Psoas muscle (tissue), 7 donors: ENCODE measurements at regions not wholly inside any gene's neighbourhood (a gene's known extent, or its start where the extent isn't known, plus 50 kb on each side); places are given as distances from the start of the nearest gene placed in this dataset.

ENCODE experiments used
- ATAC-seq, 4 donors: fragments of 200-7000 bp; cut with Tn5 transposase; one replicate each; pipeline ENCODE4 v1.9.1; 2020; ENCODE audit warnings: moderate library complexity in 3 of 4, mild to moderate bottlenecking in 2 of 4
- DNase-seq, 2 donors: peaks; one replicate each; pipeline ENCODE4 v3.0.0-alpha.2; 2020
- H3K27ac ChIP-seq: fragments of 200-600 bp; one replicate; pipeline ENCODE4 v1.8.0; 2022
- H3K27me3 ChIP-seq, 3 donors: fragments of 200-600 bp in 1 of 3; one replicate each; pipeline versions ENCODE4 v1.6.1 to v1.8.0; 2013 to 2022; ENCODE audit warnings: low read length in 2 of 3, mild to moderate bottlenecking in 2 of 3, moderate library complexity in 1 of 3; ENCODE audit not compliant: insufficient read depth in 3 of 3
- H3K36me3 ChIP-seq, 2 donors: fragments of 200-600 bp in 1 of 2; one replicate each; pipeline versions ENCODE4 v1.6.1 to v1.8.0; 2013 to 2022; ENCODE audit warnings: low read depth in 1 of 2, mild to moderate bottlenecking in 1 of 2, moderate library complexity in 1 of 2; ENCODE audit not compliant: insufficient read depth in 1 of 2
- H3K4me1 ChIP-seq: fragments of 200-600 bp; one replicate; pipeline ENCODE4 v1.8.0; 2022
- H3K4me3 ChIP-seq: fragments of 200-600 bp; one replicate; pipeline ENCODE4 v1.8.0; 2022; ENCODE audit warnings: mild to moderate bottlenecking
- H3K9me3 ChIP-seq: fragments of 200-600 bp; one replicate; pipeline ENCODE4 v1.8.0; 2022
- WGBS, 3 donors: extraction: QIAGEN DNeasy Blood & Tissue Kit; methylation state at CpG; one replicate each; pipeline versions ENCODE4 v1.1.6 to v1.1.7; 2013; 5-methylcytosine and 5-hydroxymethylcytosine counted together
- intact Hi-C, 2 donors: fragments of 100-400 bp; cut with DNase I; formaldehyde crosslinking; loops; one replicate each; pipeline versions ENCODE4 v1.11.0 to v1.14.2; 2022
- TF ChIP-seq, protein P1 (sequence below): fragments of 200-600 bp; IDR thresholded peaks from one replicate; pipeline ENCODE4 v1.8.0; 2022; ENCODE audit warnings: antibody characterized with exemption
- donor health status: healthy with polysubstance abuse.
- donor health status: DM: no; HTN: no; CAD: no; lungs with moderate emphysema.
- donor health status: Bipolar disorder and iron deficiency.
- donor health status: healthy.
- donor health status: DM: yes; HTN: yes; CAD: no.
- donor health status: DM: no; HTN: no; CAD: no.
- donor health status: DM: yes; HTN: yes; CAD: no.

DNA sequence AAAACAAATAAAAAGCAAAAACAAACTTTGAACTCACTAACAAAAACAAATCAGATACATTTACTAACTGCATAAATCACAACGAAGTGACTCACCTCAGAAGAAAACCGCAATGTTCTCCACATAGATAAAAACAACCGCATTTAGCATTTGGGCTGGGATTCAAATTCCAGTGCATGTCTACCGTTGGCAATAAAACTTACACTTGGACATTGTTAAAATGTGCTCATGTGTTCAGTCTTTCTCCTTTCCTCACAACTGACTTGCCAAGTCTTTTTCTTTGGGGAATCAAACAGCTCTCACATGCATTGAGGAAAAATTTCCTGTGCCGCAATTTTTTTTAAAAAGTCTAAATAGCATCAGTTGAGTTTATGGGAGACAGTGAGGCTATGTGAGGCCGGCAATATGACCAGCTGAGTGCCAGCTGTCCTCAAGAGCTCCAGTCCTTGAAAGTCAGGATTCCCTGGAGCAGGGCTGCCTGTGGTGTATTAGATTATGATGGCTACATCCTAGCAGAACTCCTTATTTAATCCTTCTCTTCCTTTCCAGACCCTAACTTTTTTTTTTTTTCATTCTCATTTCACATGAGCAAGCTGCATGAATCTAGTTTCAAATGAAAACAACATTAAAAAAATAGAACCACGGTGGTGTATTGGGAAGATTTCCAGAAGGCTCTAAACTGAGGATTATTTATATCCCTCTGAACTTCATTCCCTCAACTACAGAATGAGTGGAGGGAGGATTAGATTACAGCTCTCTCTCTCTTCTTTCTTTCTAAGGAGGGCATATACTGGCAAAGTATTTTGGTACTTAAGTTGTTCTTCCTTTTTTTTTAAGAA is 70.2 kb upstream of the MEIS1 start:
- Histone ChIP-seq H3K36me3 (no peaks in the 10 kb centered on the region), H3K9me3 (no peaks in the 10 kb centered on the region), H3K4me1 (peaks cover 16% of the 10 kb centered on the region), H3K27me3 (no peaks in the 10 kb centered on the region), H3K4me3 (no peak overlapping the region), H3K27ac (no peak overlapping the region)
- 13 to 20% (median 15%) methylated on average over 7 of the region's 7 CpGs for WGBS, 3 donors
- TF ChIP-seq, protein P1, sequence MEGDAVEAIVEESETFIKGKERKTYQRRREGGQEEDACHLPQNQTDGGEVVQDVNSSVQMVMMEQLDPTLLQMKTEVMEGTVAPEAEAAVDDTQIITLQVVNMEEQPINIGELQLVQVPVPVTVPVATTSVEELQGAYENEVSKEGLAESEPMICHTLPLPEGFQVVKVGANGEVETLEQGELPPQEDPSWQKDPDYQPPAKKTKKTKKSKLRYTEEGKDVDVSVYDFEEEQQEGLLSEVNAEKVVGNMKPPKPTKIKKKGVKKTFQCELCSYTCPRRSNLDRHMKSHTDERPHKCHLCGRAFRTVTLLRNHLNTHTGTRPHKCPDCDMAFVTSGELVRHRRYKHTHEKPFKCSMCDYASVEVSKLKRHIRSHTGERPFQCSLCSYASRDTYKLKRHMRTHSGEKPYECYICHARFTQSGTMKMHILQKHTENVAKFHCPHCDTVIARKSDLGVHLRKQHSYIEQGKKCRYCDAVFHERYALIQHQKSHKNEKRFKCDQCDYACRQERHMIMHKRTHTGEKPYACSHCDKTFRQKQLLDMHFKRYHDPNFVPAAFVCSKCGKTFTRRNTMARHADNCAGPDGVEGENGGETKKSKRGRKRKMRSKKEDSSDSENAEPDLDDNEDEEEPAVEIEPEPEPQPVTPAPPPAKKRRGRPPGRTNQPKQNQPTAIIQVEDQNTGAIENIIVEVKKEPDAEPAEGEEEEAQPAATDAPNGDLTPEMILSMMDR, result no peak
- ATAC-seq (peak in 2 of 4 donors; percentile 33 to 37), DNase-seq (no peak)
- intact Hi-C loops, result no loop called here

- 77 to 82% (median 82%) methylated on average over 6 of the region's 6 CpGs for WGBS, 3 donors
- H3K4me3 ChIP-seq, result no peak overlapping the region
- ATAC-seq (no peak), DNase-seq (no peak)
- H3K27ac ChIP-seq, result no peak overlapping the region
- TF ChIP-seq, protein P1, result no peak
- peaks cover 16% of the 10 kb centered on the region for H3K4me1 ChIP-seq
- intact Hi-C loops, result no loop called here
- no peaks in the 10 kb centered on the region for H3K27me3 ChIP-seq
- H3K9me3 ChIP-seq, result no peaks in the 10 kb centered on the region
- no peaks in the 10 kb centered on the region for H3K36me3 ChIP-seq
Observed at GRCh38 chr2:66362701-66363100, 72.2 kb upstream of the MEIS1 start.

DNA sequence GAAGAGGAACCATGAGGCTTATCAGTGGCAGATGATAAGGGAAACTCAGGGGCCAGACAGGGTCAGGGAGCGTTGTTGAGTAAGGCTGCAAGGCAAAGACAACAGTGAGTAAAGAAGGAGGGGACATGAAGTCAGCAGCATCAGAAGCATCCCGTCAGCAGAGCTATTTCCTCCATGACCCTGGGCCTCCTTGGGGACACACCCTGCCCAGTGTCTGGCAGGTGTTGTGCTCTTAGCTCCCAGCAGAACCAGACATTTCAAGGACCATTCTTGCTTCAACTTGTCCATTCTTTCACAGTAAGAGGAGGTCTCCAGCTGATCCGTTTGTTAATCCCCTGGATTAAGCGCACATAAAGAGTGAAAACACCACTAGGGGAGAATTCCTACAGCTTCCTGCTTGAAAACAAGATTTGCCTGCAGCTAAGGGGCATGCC is 88.7 kb upstream of the MEIS1 start:
- WGBS, 3 donors, result 34 to 38% (median 36%) methylated on average over 4 of the region's 4 CpGs

DNA sequence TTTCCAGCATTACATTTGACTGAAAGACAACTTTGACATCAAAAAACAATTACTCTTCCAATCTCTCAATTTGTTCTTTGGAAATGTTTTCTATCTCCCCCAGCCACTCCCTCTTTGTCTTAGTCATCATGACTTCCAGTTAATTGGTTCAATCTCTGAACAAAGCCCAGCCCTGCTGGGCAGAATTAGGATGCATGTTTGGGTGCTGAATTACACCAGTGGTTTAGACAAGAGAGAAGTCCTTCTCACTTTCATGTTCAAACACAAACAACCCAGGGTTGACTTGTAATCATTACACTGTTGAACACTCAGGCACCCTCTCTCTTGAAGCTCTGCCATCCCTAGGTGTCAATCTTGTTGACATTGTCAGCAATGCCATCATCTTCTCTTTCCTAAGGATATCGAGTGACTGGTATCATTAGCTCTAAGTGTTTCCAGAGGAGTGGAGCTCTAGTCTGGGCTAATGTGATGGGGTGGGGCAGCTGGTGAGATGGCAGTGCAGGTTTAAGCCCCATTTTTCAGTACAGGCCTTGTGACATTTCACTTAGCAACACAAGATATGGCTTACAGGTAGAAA is 90.8 kb upstream of the MEIS1 start:
- DNase-seq (no peak), ATAC-seq (no peak)
- Histone ChIP-seq H3K4me3 (no peak overlapping the region), H3K36me3 (no peaks in the 10 kb centered on the region), H3K9me3 (no peaks in the 10 kb centered on the region), H3K27me3 (peaks cover 0 to 3% (median 0%) of the 10 kb centered on the region in 3 donors), H3K27ac (no peak overlapping the region), H3K4me1 (no peaks in the 10 kb centered on the region)
- TF ChIP-seq, protein P1, result no peak
- intact Hi-C loops, result no loop called here
- WGBS, 3 donors, result 79 to 87% (median 81%) methylated on average over 1 of the region's 1 CpG

More for the DNA sequence above, 88.7 kb upstream of the MEIS1 start:
- Histone ChIP-seq H3K36me3 (no peaks in the 10 kb centered on the region), H3K4me1 (no peaks in the 10 kb centered on the region), H3K27me3 (peaks cover 0 to 3% (median 0%) of the 10 kb centered on the region in 3 donors), H3K4me3 (no peak overlapping the region), H3K27ac (no peak overlapping the region), H3K9me3 (no peaks in the 10 kb centered on the region)
- intact Hi-C loops, result no loop called here
- DNase-seq (no peak), ATAC-seq (no peak)
- TF ChIP-seq, protein P1, result no peak
